ENCODE measurements at regions not wholly inside any gene's neighbourhood (a gene's known extent, or its start where the extent isn't known, plus 50 kb on each side); places are given as distances from the start of the nearest gene placed in this dataset.

DNA sequence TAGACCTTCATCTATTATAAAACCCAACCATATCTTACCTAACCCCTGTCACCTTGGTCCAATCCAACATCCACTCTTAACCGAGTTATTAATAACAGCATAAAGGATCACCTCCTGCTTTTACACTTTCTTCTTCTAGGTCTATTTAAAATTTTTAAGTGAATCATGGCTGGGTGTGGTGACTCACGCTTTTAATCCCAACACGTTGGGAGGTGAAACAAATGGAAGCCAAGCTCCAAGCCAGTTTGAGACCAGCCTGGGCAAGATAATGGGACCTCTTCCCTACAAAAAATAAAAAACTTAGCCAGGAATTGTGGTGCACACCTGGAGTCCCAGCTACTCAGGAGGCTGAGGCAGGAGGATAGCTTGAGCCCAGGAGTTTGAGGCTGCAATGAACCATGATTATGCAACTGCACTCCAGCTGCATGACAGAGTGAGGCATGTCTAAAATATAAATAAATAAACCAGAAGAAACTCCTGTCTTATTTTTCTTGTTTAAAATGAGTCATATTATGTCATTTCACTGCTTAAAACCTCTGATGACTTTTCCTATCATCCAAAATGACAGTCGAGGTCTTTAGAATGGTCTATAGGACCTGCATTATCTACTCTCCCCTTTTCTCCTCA, 188.4 kb downstream of the GASK1B start:
- no TSS peak for BruUV-seq (replicated peaks)
- Mint-ChIP-seq H3K27ac (ENCODE audit: low read depth, unreplicated experiment) (no peak overlapping the region), H3K9me3 (ENCODE audit: unreplicated experiment) (peaks cover 20% of the 10 kb centered on the region), H3K36me3 (ENCODE audit: insufficient read depth, unreplicated experiment) (no peaks in the 10 kb centered on the region), H3K4me3 (ENCODE audit: unreplicated experiment) (no peak overlapping the region), H3K4me1 (ENCODE audit: insufficient read depth, unreplicated experiment) (peaks cover 18% of the 10 kb centered on the region), H3K27me3 (ENCODE audit: insufficient read depth, unreplicated experiment) (no peaks in the 10 kb centered on the region)
- no peak for DNase-seq (ENCODE audit: unreplicated experiment)
- TF ChIP-seq, protein P1, sequence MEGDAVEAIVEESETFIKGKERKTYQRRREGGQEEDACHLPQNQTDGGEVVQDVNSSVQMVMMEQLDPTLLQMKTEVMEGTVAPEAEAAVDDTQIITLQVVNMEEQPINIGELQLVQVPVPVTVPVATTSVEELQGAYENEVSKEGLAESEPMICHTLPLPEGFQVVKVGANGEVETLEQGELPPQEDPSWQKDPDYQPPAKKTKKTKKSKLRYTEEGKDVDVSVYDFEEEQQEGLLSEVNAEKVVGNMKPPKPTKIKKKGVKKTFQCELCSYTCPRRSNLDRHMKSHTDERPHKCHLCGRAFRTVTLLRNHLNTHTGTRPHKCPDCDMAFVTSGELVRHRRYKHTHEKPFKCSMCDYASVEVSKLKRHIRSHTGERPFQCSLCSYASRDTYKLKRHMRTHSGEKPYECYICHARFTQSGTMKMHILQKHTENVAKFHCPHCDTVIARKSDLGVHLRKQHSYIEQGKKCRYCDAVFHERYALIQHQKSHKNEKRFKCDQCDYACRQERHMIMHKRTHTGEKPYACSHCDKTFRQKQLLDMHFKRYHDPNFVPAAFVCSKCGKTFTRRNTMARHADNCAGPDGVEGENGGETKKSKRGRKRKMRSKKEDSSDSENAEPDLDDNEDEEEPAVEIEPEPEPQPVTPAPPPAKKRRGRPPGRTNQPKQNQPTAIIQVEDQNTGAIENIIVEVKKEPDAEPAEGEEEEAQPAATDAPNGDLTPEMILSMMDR (IDR thresholded peaks at IDR 0.05; ENCODE audit: unreplicated experiment): no peak
- CTCF ChIA-PET: interaction anchor here (0.6 to 1.4 kb wide), 6 partner anchors 9 to 939 kb away, joined by 3 to 5 read pairs (median 3); no protein-coding TSS in a partner anchor
- intact Hi-C loops (cut with micrococcal nuclease): no loop called here
- POLR2A ChIA-PET: interaction anchor here (0.7 kb wide), 1 partner anchor 187 kb away, joined by 3 read pairs; no protein-coding TSS in a partner anchor

DNA sequence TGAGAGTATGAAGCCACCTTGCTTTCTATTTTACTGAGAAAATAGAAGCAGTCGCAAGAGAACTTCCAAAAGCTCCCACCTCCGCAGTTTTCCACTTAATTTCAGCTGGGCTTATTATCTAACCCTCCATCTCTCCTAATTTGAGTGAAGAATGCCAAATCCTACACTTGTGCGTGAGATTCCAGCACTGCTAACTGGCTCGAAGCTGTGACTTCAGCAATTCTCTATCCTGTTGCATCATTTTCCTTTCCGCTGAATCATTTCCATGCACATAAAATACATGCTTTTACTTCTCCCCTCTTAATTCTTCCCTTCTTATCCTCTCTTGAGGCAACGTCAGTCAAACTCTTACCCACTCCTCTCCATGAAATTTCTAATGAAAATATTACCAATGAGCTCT, 189.5 kb downstream of the GASK1B start:
- Mint-ChIP-seq H3K4me3 (ENCODE audit: unreplicated experiment) (no peak overlapping the region), H3K4me1 (ENCODE audit: insufficient read depth, unreplicated experiment) (peaks cover 26% of the 10 kb centered on the region), H3K27me3 (ENCODE audit: insufficient read depth, unreplicated experiment) (no peaks in the 10 kb centered on the region), H3K9me3 (ENCODE audit: unreplicated experiment) (peaks cover 20% of the 10 kb centered on the region), H3K36me3 (ENCODE audit: insufficient read depth, unreplicated experiment) (no peaks in the 10 kb centered on the region), H3K27ac (ENCODE audit: low read depth, unreplicated experiment) (no peak overlapping the region)
- ChIA-PET POLR2A (no interaction called here), CTCF (interaction anchor here (0.9 to 1.2 kb wide), 2 partner anchors 18 to 765 kb away, joined by 3 to 4 read pairs; no protein-coding TSS in a partner anchor)
- intact Hi-C loops (cut with micrococcal nuclease): no loop called here
- DNase-seq (ENCODE audit: unreplicated experiment): no peak
- TF ChIP-seq, protein P1 (IDR thresholded peaks at IDR 0.05; ENCODE audit: unreplicated experiment): no peak
- no TSS peak for BruUV-seq (replicated peaks)

DNA sequence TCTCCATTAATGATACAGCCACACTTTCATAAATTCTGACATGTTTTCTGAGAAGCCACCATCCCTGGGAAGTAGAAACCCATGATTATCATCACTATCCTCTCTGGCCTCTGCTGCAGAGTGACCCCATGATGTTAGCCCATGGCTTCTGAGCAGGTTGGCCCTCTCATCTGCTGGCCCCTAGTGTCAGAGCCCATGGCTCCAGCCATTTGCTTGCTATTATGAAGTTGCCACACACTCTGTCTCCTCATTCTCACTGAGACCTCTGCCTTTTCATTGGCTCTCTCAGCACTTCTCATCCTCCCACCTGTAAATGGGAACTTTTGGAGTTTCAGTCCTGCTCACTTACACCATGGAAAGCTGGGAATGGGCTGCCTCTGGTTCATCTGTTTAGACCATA, 192.7 kb downstream of the GASK1B start:
- POLR2A ChIA-PET: no interaction called here
- no peak for DNase-seq (ENCODE audit: unreplicated experiment)
- H3K9me3 Mint-ChIP-seq (ENCODE audit: unreplicated experiment): peaks cover 20% of the 10 kb centered on the region
- no peak overlapping the region for H3K4me3 Mint-ChIP-seq (ENCODE audit: unreplicated experiment)
- TF ChIP-seq, protein P1 (IDR thresholded peaks at IDR 0.05; ENCODE audit: unreplicated experiment): no peak
- CTCF ChIA-PET: interaction anchor here (0.6 to 2.1 kb wide), 5 partner anchors 98 to 817 kb away, joined by 3 to 25 read pairs (median 3); no protein-coding TSS in a partner anchor
- no peaks in the 10 kb centered on the region for H3K27me3 Mint-ChIP-seq (ENCODE audit: insufficient read depth, unreplicated experiment)
- BruUV-seq (replicated peaks): no TSS peak
- H3K27ac Mint-ChIP-seq (ENCODE audit: low read depth, unreplicated experiment): no peak overlapping the region
- no peaks in the 10 kb centered on the region for H3K36me3 Mint-ChIP-seq (ENCODE audit: insufficient read depth, unreplicated experiment)
- H3K4me1 Mint-ChIP-seq (ENCODE audit: insufficient read depth, unreplicated experiment): peaks cover 26% of the 10 kb centered on the region
- intact Hi-C loops (cut with micrococcal nuclease): no loop called here

DNA sequence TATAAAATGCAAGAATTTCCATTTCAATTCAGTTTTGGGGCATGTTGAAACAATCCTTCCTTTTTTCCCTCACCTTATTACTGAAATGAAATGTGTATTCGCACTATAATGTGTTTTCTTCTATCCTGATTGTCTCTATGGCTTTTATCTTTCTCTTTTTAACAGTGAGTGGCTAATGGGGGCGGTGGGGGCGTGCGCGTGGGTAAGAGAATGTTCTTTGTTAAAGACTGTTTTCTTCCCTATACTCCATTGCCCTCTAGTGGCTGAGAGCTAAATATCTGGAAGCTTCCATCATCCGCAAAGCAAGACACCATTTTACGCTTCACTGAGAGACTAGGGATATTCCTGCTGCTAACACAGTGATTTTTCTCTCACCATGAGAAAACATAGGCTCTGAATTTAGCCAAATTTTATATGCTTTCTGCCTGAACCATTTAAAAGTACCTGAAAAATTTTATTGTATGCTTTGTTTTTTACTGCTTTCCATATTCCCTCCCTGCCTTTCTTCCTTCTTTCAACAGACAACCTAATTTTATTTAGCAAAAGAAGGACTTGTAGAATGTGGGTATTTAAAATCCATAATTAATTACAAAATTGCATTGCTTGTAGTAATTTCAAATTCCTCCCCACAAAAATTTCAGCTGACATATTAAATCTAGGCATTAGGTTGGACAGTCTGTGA, 194.0 kb downstream of the GASK1B start:
- no peaks in the 10 kb centered on the region for H3K36me3 Mint-ChIP-seq (ENCODE audit: insufficient read depth, unreplicated experiment)
- no TSS peak for BruUV-seq (replicated peaks)
- H3K9me3 Mint-ChIP-seq (ENCODE audit: unreplicated experiment): peaks cover 7% of the 10 kb centered on the region
- TF ChIP-seq, protein P1 (IDR thresholded peaks at IDR 0.05; ENCODE audit: unreplicated experiment): peak; percentile 84
- ChIA-PET POLR2A (interaction anchor here (1.4 kb wide), 1 partner anchor 759 kb away, joined by 3 read pairs; no protein-coding TSS in a partner anchor), CTCF (interaction anchor here (0.7 to 2.1 kb wide), 10 partner anchors 9 to 816 kb away, joined by 3 to 25 read pairs (median 3); no protein-coding TSS in a partner anchor)
- H3K27ac Mint-ChIP-seq (ENCODE audit: low read depth, unreplicated experiment): no peak overlapping the region
- peak overlapping the region; percentile 48 for H3K4me3 Mint-ChIP-seq (ENCODE audit: unreplicated experiment)
- H3K27me3 Mint-ChIP-seq (ENCODE audit: insufficient read depth, unreplicated experiment): no peaks in the 10 kb centered on the region
- peaks cover 15% of the 10 kb centered on the region for H3K4me1 Mint-ChIP-seq (ENCODE audit: insufficient read depth, unreplicated experiment)
- intact Hi-C loops (cut with micrococcal nuclease): loop anchor here (1.0 to 10.0 kb wide), 5 partner anchors 464 to 1504 kb away; partner anchors contain the start of gene PDGFC
- peak; percentile 68 for DNase-seq (ENCODE audit: unreplicated experiment)

All from MCF 10A (cell line).